HUES6 (cell line): ENCODE measurements at regions not wholly inside any gene's neighbourhood (a gene's known extent, or its start where the extent isn't known, plus 50 kb on each side); places are given as distances from the start of the nearest gene placed in this dataset.
"Not testable (repeated sequence)": the region's sequence is repeated elsewhere in the genome, so short reads cannot be mapped to it uniquely, and the experiment has no call there.

Experiments used
- H3K27ac ChIP-seq: 2 replicates; pipeline ENCODE4 v1.7.0; 2013; ENCODE audit warnings: low read depth, mild to moderate bottlenecking, low read length, inconsistent platforms
- H3K27me3 ChIP-seq: 2 replicates; pipeline ENCODE4 v1.6.1; 2013; ENCODE audit warnings: low read length; ENCODE audit not compliant: control insufficient read depth, insufficient read depth
- H3K36me3 ChIP-seq: 2 replicates; pipeline ENCODE4 v1.6.1; 2013; ENCODE audit warnings: low read length; ENCODE audit not compliant: control insufficient read depth, insufficient read depth
- H3K4me1 ChIP-seq: 2 replicates; pipeline ENCODE4 v1.6.1; 2013; ENCODE audit warnings: low read length; ENCODE audit not compliant: control insufficient read depth, insufficient read depth
- H3K4me3 ChIP-seq: 2 replicates; pipeline ENCODE4 v1.5.1; 2013; ENCODE audit warnings: low read depth, low read length
- H3K9ac ChIP-seq: one replicate; pipeline ENCODE4 v1.6.1; 2013; ENCODE audit warnings: mild to moderate bottlenecking, low read length
- H3K9me3 ChIP-seq: 2 replicates; pipeline ENCODE4 v1.6.1; 2013; ENCODE audit warnings: low read depth, low read length; ENCODE audit not compliant: control insufficient read depth, insufficient read depth

DNA sequence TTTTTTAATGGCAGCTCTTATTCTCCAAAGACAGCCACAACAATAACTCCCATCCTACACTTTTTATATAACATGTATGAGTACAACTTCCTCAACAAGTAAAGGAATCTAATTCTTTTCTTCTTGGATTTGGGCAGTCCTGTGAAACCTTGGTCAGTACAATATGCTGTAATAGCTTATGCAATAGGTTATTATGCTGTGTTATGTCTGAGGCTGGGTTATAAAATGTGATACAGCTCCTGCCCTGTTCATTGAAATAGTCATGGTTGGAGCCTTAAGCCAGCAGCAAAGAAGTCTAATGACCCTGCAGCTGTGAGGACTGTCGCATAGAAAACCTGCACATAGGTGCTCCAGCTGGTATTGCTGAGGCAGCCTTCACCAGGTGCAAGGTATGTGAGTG, 215.8 kb upstream of the RASGEF1B start:
- H3K27me3 ChIP-seq, result no peaks in the 10 kb centered on the region
- no peaks in the 10 kb centered on the region for H3K9me3 ChIP-seq
- H3K9ac ChIP-seq, result no peak overlapping the region
- H3K27ac ChIP-seq, result no peak overlapping the region
- H3K4me3 ChIP-seq, result no peak overlapping the region
- H3K36me3 ChIP-seq, result no peaks in the 10 kb centered on the region
- H3K4me1 ChIP-seq, result peaks cover 4% of the 10 kb centered on the region; the same call in 1 of the 2 replicates

DNA sequence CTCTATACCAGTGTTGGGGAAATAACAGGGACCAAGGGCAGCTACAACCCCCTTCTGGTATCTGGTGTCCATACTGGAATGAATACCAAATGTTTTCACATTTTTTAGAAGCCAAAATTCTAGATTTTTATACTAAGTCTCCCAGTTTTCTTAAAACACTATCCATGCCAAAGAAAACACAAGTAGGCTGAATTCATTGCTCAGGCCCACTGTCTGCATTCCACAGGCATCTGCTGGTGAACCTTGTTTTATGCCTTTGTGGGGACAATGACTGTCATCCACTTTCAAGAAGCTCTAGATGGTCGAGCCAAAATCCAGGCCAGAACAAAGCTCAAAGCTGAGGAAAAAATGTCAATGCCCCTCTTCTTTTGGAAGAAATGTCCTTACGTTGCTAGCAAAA, 213.4 kb upstream of the RASGEF1B start:
- Histone ChIP-seq H3K36me3 (no peaks in the 10 kb centered on the region), H3K9ac (no peak overlapping the region), H3K9me3 (no peaks in the 10 kb centered on the region), H3K27me3 (no peaks in the 10 kb centered on the region), H3K4me1 (peaks cover 6% of the 10 kb centered on the region; the same call in 1 of the 2 replicates), H3K4me3 (no peak overlapping the region), H3K27ac (no peak overlapping the region)

DNA sequence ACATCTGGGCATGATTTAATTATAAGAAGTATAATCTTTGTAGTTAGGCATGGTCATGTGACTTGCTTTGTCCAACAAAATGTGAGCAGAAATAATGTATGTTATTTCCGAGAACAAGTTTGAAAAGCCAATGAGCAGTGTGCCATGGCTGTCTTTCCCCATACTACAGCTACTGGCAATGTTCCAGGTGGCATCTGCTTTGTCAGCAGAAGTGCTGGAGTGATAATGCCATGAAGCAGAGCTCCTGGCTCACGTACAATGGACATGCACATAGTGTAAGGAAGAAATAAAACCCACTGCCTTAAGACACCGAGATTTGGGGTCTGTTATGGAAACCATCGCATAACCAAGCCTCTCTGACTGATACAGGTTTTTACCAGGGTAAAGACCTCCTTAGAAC, 212.6 kb upstream of the RASGEF1B start:
- Histone ChIP-seq H3K36me3 (no peaks in the 10 kb centered on the region), H3K4me1 (peaks cover 6% of the 10 kb centered on the region; the same call in 1 of the 2 replicates), H3K9me3 (no peaks in the 10 kb centered on the region), H3K27ac (no peak overlapping the region), H3K27me3 (no peaks in the 10 kb centered on the region), H3K9ac (no peak overlapping the region), H3K4me3 (no peak overlapping the region)

DNA sequence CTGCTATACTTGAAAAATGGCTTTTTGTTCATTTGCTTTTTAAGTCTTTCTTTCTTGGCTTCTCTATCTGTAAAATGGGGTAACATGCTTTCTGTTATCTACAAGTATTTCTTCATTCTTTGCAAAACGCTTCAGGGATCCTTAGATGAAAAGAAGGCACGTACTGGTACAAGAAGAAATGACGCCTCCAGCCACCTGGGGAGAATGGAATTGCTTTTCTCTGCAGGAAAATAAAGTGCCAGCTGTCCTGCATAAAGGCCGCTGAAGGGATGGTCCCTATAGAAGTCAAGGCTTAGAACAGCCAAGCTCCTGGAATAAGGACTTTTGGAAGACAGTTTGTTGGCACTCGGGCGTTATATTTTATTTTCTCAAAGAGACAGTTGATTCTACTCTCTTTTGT, 210.8 kb upstream of the RASGEF1B start:
- Histone ChIP-seq H3K27ac (no peak overlapping the region), H3K27me3 (no peaks in the 10 kb centered on the region), H3K9me3 (no peaks in the 10 kb centered on the region), H3K9ac (no peak overlapping the region), H3K36me3 (no peaks in the 10 kb centered on the region), H3K4me1 (peaks cover 6% of the 10 kb centered on the region; the same call in 1 of the 2 replicates), H3K4me3 (no peak overlapping the region)

DNA sequence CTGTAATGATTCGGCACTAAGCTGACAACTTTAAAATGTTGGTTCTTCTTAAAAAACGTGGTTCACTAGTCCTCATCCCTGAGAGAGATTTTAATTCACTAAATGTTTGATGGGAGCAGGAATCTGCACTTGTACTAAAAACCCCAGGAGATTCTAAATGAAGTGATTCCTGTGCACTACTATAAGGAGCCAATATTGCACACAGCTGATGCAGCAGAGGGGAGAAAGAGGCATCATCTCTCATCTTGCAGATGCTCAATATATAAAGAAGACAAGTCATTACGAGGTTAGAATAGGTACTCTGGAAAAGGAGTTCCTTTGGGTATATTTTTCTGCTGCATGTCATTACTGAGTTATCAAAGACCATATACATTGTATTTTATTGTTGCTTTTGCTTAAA, 207.6 kb upstream of the RASGEF1B start:
- Histone ChIP-seq H3K4me3 (no peak overlapping the region), H3K27ac (no peak overlapping the region), H3K36me3 (no peaks in the 10 kb centered on the region), H3K9ac (no peak overlapping the region), H3K27me3 (no peaks in the 10 kb centered on the region), H3K4me1 (peaks cover 6% of the 10 kb centered on the region; the same call in 1 of the 2 replicates), H3K9me3 (no peaks in the 10 kb centered on the region)

DNA sequence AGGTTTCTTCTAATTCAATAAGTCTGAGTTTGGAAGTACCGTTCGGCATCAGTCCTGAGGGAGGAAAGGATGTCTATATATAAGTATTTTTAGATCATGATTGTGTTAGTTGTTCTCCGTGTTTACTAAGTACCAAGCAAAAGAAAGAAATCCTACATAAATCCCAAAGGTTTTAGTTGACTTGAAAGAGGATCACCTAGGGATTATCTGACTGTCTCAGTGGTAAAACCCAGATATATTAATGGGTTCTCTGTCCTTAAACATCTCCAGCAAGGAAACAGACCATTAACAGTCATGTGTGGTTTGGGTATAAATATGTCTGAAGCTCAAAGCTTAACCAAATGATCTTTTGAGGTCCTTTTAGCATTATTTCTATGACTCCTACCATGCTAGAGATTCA, 207.1 kb upstream of the RASGEF1B start:
- H3K4me1 ChIP-seq, result peaks cover 6% of the 10 kb centered on the region; the same call in 1 of the 2 replicates
- H3K27ac ChIP-seq, result no peak overlapping the region
- no peaks in the 10 kb centered on the region for H3K27me3 ChIP-seq
- no peak overlapping the region for H3K4me3 ChIP-seq
- H3K9me3 ChIP-seq, result no peaks in the 10 kb centered on the region
- no peak overlapping the region for H3K9ac ChIP-seq
- no peaks in the 10 kb centered on the region for H3K36me3 ChIP-seq

DNA sequence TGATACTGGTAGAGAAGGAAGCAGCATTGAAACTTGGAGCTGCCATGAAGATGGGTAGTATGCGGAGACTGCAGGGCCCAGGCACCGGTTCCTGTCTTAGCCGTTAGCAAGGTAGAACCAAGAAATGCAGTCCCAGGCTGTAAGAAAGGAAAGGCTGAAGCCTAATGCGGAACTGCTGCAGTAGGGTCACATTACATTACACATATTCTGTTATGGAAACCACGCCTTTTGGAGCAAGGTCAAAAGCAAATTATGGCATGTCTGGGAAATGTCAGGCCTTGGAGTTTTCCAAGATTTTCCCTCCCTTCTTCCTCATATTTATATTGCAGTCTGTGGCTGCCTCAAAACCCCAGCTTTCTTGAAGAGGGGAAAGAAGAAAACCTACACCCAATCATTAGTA, 204.8 kb upstream of the RASGEF1B start:
- Histone ChIP-seq H3K27ac (no peak overlapping the region), H3K36me3 (no peaks in the 10 kb centered on the region), H3K4me3 (no peak overlapping the region), H3K9ac (no peak overlapping the region), H3K9me3 (no peaks in the 10 kb centered on the region), H3K27me3 (no peaks in the 10 kb centered on the region), H3K4me1 (no peaks in the 10 kb centered on the region)

DNA sequence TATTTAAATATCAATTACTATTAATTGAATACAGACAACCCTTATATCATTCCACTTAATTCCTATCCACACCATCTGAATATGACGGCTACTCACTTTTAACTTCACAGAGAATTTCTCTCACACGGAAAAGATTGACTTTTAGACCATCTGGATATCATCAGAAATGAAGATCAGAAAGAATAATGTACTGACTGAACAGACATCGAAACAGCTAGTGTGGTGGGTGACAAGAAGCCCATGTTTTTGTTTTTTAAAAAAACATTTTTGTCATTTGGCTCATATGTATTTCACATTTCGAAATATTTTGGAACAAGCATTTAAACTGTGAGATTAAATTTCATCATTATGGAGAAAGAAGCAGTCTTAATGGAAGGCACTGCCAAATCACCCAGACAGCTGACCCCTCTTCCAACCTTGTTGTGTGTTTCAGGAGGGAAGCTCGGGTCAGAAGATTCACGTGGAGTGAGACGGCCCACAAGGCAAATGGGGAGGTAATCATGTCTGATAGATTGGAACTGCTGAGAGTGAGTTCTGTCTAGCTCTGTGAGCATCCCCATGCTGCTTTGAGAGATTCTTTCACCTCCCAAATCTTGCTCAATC, 204.2 kb upstream of the RASGEF1B start:
- H3K36me3 ChIP-seq, result no peaks in the 10 kb centered on the region
- H3K9ac ChIP-seq, result no peak overlapping the region
- H3K4me1 ChIP-seq, result no peaks in the 10 kb centered on the region
- no peak overlapping the region for H3K27ac ChIP-seq
- H3K4me3 ChIP-seq, result no peak overlapping the region
- H3K9me3 ChIP-seq, result no peaks in the 10 kb centered on the region
- H3K27me3 ChIP-seq, result no peaks in the 10 kb centered on the region

DNA sequence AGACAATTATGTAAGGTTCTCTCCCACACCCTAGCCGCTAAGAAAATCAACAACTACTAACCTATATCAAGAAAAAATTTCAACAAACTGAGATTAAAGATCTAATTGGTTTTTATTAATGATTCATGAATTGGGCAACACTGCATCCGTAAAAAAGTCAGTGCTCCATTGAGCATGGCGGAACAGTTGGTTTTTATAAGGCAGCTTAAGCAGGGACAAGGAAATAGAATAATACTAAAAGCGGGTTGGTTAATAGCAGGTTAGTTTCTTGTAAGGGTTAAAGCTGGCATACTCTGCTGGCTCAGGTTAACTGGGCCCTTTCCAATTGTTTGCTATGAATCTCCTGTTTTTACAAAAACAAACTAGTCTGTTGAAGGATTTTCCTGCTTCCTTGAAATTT, 202.3 kb upstream of the RASGEF1B start:
- Histone ChIP-seq H3K36me3 (no peaks in the 10 kb centered on the region), H3K4me3 (no peak overlapping the region)

DNA sequence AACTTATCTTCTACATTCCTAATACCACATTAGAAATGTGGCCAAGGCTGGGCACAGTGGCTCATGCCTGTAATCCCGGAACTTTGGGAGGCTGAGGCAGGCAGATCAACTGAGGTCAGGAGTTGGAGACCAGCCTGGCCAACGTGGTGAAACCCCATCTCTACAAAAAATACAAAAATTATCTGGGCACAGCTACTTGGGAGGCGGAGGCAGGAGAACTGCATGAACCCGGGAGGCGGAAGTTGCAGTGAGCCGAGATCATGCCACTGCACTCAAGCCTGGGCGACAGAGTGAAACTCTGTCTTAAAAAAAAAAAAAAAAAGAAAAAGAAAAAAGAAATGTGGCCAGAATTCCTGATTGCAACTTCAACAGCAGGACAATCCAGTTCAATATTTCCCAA, 196.6 kb upstream of the RASGEF1B start:
- not testable (repeated sequence) for H3K9me3 ChIP-seq, H3K27ac ChIP-seq, H3K9ac ChIP-seq

More for the DNA sequence above, 202.3 kb upstream of the RASGEF1B start:
- Histone ChIP-seq H3K4me1 (no peaks in the 10 kb centered on the region), H3K9ac (no peak overlapping the region), H3K9me3 (no peaks in the 10 kb centered on the region), H3K27ac (no peak overlapping the region), H3K27me3 (no peaks in the 10 kb centered on the region)

DNA sequence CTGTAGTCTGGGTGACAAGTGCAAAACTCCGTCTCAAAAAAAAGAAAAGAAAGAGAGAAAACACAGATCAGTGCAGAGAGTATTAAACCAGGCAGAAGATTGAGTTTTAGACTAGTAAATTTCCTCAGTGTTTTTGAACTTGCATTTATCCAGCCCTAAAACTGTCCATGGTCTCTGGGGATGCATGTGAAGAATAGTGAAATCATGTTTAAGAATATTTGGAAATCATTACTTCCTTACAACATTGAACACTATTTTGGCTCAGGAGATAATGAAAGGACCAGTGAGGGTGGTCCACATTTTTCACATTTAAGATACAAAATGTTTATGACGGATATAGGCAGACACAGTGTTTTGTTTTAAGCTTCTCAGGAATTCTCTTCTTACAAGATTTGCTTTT, 195.8 kb upstream of the RASGEF1B start:
- Histone ChIP-seq H3K4me1 (no peaks in the 10 kb centered on the region), H3K9me3 (no peaks in the 10 kb centered on the region), H3K9ac (no peak overlapping the region), H3K36me3 (no peaks in the 10 kb centered on the region), H3K27ac (no peak overlapping the region), H3K4me3 (no peak overlapping the region), H3K27me3 (no peaks in the 10 kb centered on the region)

More for the DNA sequence above, 196.6 kb upstream of the RASGEF1B start:
- H3K4me3 ChIP-seq, H3K4me1 ChIP-seq, H3K36me3 ChIP-seq, H3K27me3 ChIP-seq: not testable (repeated sequence)

DNA sequence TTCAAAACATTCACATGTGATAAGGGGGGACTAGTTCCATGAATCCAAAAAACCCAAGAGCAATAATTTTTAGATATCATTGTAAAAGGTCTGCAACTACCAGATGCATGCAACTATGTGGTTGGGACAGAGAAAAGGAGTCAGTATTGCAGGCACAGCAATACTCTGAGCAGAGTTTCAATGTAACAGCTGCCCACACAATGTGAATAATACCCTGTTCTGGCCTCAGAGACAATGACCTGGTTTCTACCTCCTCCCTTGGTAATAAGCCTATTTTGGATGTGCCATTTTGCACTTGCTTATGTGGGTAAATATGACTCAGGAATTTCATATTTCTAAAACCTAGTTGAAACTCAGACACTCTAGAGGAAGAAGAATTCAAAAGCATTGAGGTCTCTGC, 194.8 kb upstream of the RASGEF1B start:
- no peak overlapping the region for H3K9ac ChIP-seq

More for the DNA sequence above, 194.8 kb upstream of the RASGEF1B start:
- no peaks in the 10 kb centered on the region for H3K9me3 ChIP-seq
- H3K27ac ChIP-seq, result no peak overlapping the region
- H3K4me1 ChIP-seq, result no peaks in the 10 kb centered on the region
- no peak overlapping the region for H3K4me3 ChIP-seq
- no peaks in the 10 kb centered on the region for H3K27me3 ChIP-seq
- H3K36me3 ChIP-seq, result no peaks in the 10 kb centered on the region
